Fibroblast of the aortic adventitia (primary cell): ENCODE measurements at regions not wholly inside any gene's neighbourhood (a gene's known extent, or its start where the extent isn't known, plus 50 kb on each side); places are given as distances from the start of the nearest gene placed in this dataset.

ENCODE experiments used
- DNase-seq: peaks from one replicate; pipeline ENCODE4 v3.0.0-alpha.2; 2010; ENCODE audit warnings: low read depth
- H3K4me3 ChIP-seq: 2 replicates; pipeline ENCODE4 v1.5.1; 2011; ENCODE audit warnings: low read depth, mild to moderate bottlenecking, control low read depth, low read length, moderate library complexity
- CTCF ChIP-seq: IDR thresholded peaks from 2 replicates; pipeline ENCODE4 v1.5.1; 2011; ENCODE audit warnings: mild to moderate bottlenecking, low read length, control low read depth, inconsistent platforms; ENCODE audit not compliant: insufficient read depth

GRCh38 chr4:81628489-81628888 lies 156.8 kb upstream of the RASGEF1B start:
- no peak for DNase-seq
- no peak overlapping the region for H3K4me3 ChIP-seq
- no peak for TF ChIP-seq CTCF

DNA sequence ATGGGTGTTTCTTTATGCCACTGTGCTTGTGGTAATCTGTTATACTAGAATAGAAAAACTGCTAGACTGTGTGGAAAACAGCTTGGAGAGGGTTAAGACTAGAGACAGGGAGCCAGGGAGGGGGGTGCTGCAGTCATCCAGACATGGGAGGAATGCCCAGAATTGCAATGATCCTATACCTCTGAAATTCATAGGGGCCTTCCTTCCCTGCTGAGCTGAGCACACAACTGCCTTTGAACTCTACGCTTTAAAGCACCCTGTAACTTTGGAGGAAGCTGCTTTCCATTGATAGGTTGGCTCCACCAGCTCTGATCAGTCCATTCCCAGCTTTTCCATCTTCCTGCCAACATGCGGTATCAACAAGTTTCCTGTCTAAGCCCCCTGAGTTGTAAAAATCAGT lies 155.9 kb upstream of the RASGEF1B start:
- TF ChIP-seq CTCF: no peak
- no peak for DNase-seq
- H3K4me3 ChIP-seq: no peak overlapping the region

- no peak overlapping the region for H3K4me3 ChIP-seq
- no peak for TF ChIP-seq CTCF
- DNase-seq: no peak
Measured at GRCh38 chr4:81626851-81627250, 155.1 kb upstream of the RASGEF1B start.

GRCh38 chr4:81625422-81626417 lies 154.0 kb upstream of the RASGEF1B start:
- H3K4me3 ChIP-seq: no peak overlapping the region
- no peak for DNase-seq
- no peak for TF ChIP-seq CTCF

DNA sequence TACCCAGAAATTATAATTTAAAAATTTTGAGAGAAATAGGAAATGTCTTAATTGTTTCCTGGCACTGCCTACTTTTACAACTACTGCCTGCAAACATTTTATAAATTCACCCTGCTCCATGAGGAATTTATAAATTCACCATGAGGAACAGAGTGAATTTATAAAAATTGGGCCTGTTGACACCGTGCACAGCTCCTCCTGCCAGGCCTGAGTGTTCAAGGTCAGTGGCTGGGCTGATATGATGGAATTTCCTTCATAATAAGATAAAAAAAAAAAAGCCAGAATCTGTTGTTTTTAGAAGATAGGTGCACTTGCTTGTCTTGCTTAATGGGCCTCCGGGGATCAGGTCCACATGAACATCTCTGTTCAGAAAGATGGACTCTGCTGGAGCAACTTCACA lies 151.7 kb upstream of the RASGEF1B start:
- no peak for DNase-seq
- no peak overlapping the region for H3K4me3 ChIP-seq
- TF ChIP-seq CTCF: no peak

DNA sequence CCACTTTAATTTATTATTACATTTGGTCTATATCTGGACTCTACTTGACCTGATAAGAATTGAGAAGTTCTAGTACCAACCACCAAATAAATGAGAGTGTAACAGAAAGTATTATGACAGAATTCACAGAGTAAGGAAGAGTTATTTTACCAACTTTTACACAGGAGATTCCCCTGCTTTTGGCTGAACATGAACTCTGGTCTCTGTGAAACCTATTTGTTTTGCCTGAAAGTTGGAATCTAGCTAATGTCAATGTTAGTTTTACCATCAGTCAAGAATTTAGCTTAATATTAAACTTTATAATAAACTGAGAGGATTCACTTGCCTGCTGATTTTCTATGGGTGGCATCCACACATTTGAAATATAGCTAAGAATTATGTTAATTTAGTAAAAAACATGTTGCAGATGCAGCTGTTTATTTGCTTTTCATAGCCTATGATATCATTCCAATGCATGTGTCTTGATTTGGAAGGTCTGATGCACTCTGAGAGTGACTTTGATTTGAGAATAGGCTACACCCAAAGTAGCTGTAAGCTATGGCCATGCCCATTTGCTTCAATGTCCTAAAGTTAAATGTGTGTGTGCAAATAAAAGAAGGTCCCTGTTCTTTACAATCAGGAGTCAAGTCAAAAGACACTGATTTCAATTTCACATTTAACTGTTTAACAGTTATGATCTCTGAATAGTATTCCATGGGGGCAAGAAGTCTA lies 150.9 kb upstream of the RASGEF1B start:
- H3K4me3 ChIP-seq: no peak overlapping the region
- no peak for TF ChIP-seq CTCF
- DNase-seq: no peak
